AG08396 (cell line): ENCODE measurements at regions not wholly inside any gene's neighbourhood (a gene's known extent, or its start where the extent isn't known, plus 50 kb on each side); places are given as distances from the start of the nearest gene placed in this dataset.
"Not testable (repeated sequence)": the region's sequence is repeated elsewhere in the genome, so short reads cannot be mapped to it uniquely, and the experiment has no call there.

Experiments used
- DNase-seq: peaks from one replicate; pipeline ENCODE4 v3.0.0; 2012; ENCODE audit warnings: low spot score, mixed read lengths

DNA sequence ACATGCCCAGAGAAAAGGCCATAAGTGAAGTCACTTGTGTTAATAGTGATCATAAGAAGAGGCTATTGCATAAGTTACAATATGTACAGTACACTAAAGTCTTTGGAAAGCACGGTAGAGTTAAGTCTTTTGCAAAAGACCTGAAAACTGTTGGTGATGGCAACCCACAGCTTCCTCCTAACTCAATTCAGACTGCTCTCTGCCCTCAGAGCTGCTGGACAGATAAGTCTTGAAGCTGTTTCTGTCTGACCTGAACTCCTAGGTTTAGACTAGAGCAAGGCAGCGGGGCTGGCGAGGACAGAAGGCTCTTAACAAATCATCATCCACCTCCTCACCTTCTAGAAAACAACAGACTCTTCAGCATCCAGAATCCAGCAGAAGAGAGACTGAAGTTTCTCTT is 125.4 kb downstream of the CD24 start:
- DNase-seq = no peak

DNA sequence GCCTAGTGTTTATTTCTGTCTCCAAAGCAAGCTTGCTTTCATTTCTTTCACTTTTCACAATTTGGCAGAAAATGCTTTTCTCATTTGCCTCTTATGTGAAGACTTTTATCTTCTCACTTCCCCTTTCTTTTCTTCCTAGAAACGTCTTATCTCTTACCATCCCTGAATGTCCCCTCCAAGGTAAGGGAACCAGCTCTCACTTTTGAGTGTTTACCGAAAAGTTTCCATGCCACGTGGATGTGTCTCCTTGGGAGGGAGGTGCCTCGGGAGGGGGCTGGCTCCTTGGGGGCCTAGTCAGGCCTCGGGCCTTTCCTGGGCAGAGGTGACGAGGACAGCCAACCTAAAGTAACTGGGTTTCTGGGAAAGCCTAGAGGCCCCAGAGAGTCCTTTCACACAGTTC is 127.4 kb downstream of the CD24 start:
- DNase-seq = no peak

DNA sequence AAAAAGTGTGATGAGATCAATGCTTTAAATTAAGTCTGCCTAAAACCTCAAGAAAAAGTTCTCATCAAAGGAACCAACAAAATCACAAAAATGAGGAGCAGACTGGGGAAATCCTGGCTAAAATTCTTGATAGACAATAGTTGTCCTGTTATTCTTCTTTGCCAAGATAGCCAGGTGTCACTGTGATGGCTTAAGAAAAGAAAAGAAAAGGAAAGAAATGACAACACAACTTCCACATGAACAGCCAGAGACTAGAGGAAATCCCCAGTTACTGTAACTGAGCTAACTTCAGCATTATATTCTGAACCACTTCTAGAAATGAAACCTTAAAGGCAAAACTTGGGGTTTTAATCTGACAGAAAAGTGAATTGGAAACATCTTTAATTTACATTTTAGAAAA is 129.6 kb downstream of the CD24 start:
- no peak for DNase-seq

DNA sequence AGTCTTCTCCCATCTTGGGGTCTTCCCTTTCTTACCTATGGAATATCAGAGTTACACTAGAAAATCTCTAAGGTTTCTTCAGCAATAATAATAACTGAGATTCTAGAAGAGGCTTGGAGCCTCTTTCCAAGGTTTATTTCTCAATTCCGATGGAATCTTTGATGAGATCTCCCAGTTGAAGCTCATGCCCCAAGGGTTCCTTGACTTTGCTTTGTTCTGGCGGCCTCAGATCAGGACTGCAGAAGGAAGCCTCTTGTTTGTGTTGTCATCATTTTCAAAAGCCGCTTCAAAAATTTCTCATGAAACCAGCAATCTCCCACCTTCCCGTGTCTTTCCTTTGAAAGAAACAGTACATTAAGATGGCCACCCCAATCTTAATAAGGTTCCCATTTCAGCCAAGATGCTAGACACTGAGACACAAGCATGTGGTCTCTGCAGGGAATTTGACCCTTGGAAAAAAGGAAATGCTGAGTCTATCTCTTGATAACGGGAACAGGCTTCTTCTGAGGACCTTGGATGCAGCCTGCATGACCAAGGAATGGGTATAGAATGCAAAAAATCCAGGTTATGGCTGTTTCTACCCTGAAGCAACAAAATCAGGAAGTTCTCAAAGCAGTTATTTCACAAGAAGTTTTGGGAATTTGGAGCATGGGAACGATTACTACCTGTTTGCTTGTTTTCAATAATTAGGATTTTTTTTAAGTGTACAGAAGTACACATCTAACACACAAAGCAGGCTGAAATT is 141.6 kb downstream of the CD24 start:
- DNase-seq = no peak

DNA sequence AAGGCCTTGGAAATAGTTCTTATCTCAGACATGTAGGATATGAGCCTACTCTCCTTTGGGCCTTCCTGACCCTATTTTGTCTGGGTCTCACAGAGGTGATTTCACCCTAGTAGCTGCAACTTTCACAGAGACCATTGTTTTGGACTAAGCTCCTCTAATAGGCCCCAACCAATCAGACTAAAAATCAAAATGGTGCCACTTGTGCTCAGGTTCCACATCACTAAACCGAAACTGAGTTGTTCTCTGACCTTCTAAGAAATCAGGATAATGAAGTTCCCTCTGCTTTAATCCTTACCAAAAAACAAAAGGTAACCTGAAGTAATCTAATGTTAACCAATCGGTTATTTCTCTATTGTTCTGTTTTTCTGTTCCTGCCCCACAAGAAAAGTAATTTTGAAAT is 143.6 kb downstream of the CD24 start:
- no peak for DNase-seq

DNA sequence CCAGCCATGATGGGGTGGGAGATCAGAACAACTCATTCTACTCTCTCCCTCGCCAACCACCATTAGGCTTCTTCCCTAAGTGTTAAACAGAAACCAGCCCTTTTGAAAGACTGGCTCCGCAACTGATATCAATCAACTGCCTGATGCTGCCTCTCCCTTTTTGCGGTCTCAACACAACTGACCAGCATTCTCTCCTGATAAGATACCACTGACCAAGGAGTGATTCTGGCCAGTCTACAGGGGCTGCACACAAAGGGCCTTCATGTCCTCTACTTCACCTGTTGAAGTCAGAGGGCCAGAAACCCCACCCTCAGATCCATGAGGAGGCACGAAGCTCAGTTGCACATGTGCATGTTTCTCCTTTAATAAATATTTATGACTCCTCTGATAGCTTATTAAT is 145.1 kb downstream of the CD24 start:
- DNase-seq = no peak

DNA sequence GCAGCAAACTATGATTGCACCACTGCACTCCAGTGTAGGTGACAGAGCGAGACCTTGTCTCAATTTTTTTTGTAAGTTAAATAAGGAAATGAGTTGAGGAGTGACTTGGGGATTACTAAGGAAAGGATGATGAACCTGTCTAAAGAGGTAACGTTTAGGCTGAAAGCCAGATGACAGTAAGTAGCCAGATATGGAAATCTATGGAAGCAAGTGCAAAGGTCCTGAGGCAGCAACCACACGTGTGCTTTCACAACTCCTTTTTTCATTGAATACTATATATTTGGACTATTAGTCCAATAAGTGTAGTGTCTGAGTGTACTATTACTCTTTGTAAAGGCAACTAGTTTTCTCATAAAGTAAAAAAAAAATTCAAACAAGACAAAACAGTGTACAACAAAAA is 147.4 kb downstream of the CD24 start:
- DNase-seq = no peak

DNA sequence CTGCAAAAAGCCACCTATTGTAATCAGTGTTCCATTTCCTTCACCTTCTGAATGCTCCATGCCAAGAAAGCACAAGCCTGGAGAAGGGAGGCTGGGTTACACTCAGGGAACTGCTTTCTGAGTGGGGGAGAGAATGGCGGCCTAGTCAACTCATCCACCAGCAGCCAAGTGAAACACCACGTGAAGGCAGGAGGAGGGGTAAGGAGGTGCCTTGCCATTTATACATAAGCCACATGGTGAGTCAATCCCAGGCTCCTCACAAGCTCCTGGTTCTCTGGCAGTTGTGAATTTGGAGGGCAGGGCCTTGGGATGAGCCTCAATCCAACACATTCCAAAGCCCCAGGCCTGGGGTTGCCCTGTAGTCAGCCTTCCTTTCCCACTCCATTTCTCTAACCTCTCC is 149.4 kb downstream of the CD24 start:
- no peak for DNase-seq

DNA sequence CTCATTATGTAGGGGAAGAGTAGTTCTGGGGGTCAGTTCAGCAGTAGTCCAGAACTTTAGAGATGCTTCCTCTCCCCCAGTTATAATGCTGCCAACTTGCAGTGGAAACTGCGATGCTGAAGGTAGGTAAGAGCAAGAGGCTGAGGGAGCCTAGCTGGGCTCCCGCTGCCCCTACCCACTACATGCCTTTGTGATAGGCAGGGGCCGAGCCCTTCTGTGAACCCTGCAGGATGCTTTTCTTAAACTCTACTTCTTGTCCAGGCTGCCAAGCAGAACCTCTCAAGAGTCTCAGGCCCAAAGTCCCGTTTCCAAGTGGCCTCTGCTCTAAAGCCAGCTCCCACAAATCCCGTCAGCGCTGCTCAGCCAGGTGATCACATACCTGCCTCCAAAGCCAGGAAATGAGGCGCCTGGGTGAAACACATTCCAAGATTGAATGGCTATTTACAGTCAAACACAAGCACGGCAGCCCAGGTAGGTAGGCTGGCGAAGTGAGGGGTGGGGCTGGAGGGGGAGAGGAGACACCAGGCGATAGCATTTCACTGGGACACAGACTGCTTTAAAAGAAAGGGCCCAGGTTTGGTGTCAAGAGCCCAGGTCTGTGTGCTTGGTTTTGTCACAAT is 150.7 kb downstream of the CD24 start:
- DNase-seq = no peak

DNA sequence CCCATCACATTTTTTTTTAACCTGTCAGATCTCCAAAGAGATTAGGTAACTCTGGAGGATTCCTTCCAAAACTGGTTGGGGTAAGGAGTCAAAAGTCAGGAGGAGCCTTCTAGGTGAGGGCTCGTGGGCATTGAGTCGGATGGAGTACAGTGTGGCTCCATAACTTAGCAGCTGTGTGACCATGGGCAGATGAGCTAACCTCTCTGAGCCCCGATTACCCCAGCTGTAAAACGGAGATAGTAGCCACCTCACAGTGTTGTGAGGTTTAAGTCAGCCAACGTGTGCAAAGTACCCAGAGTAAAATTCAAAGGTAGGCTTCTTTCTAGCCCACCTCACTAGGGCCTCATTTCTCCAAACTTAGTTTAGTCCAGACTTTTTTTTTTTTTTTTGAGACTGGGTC is 151.5 kb downstream of the CD24 start:
- DNase-seq = no peak

DNA sequence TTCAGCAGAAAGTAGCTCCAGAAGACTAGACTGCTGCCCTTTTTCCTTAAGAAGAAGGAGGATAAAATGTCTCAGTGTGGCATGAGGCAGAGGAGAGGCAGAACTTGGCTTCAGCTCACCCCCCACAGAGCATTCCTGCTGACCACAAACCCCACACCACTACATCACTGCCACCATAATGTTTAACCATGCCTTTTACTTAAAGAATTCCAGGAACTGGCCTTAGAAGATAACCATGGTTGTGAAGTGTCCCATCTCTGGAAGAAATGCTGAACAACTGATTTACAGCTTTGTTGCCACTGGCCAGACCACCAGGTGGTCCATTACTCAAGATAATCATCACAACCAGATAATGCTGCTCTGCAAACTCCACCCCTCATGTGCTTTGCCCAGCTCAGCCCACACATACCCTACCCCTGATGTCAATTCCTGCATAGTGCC is 154.1 kb downstream of the CD24 start:
- no peak for DNase-seq

DNA sequence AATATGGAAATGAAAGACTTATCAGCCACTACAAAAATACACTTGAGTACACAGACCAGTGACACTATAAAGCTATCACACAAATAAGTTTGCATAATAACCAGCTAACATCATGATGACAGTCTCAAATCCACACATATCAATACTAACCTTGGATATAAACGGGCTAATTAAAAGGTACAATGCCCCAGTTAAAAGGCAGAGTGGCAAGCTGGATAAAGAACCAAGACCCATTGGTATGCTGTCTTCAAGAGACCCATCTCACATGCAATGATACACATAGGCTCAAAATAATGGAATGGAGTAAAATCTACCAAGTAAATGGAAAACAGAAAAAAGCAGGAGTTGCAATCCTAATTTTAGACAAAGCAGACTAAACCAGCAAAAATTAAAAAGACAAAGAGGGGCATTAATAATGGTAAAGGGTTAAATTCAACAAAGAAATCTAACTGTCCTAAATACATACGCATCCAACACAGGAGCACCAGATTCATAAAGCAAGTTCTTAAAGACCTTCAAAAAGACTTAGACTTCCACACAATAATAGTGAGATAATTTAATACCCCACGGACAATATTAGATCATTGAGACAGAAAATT is 163.3 kb downstream of the CD24 start:
- DNase-seq = no peak

DNA sequence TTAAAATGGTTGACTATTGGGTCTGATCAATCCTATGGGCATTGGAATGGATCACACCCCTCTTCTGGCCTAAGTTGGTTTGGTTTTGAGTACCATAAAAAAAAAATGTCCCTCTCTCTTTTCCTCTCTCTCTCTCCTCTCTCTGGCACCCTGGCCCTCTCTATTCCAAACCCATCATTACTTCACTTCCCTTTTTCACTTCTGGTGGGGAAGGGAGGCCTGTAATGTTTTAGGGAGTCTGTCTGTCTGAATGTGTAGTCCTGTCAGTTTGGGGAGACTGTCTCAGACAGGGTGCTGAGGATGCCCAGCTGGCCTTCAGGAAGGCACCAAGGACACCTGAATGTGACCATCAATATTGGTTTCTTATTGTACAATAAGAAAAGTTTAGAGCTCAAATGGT is 165.8 kb downstream of the CD24 start:
- DNase-seq = no peak

DNA sequence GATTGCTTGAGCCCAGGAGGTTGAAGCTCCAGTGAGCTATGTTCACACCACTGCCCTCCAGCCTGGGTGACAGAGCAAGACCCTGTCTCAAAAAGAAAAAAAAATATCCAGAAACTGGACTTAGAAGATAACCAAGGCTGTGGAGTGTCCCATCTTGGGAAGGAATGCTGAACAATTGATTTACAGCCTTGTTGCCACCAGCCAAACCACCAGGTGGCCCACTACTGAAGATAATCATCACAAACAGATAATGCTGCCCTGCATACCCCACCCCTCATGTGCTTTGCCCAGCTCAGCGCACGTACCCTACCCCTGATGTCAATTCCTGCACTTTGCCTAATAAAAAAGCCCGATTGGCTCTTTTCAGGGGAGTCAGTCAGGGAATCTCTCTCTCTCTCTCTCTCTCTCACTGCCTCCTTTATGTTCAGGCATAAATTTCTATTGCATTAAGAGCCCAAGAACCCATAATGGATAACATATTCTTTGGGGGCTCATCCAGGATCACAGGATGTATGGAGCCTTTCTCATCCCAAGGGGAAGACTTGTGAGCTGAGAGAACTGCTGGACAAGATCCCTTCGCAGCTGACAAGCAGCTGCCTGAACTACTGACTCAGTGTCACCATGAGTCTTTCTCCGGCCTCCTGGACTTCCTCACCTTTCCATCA is 166.4 kb downstream of the CD24 start:
- no peak for DNase-seq

DNA sequence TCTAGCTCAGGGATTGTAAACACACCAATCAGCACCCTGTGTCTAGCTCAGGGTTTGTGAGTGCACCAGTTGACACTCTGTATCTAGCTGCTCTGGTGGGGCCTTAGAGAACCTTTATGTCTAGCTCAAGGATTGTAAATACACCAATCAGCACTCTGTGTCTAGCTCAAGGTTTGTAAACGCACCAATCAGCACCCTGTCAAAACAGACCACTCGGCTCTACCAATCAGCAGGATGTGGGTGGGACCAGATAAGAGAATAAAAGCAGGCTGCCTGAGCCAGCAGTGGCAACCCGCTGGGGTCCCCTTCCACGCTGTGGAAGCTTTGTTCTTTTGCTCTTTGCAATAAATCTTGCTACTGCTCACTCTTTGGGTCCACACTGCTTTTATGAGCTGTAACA is 168.3 kb downstream of the CD24 start:
- DNase-seq = not testable (repeated sequence)

DNA sequence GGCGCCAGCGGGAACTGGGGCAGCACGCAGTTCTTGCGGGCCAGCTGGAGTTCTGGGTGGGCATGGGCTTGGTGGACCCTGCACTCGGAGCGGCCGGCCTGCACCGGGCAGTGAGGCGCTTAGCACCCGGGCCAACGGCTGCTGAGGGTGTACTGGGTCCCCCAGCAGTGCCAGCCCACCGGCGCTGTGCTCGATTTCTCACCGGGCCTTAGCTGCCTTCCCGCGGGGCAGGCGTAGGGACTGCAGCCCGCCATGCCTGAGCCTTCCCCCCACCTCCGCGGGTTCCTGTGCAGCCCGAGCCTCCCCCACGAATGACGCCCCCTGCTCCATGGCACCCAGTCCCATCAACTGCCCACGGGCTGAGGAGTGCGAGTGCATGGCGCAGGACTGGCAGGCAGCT is 168.8 kb downstream of the CD24 start:
- DNase-seq = no peak

DNA sequence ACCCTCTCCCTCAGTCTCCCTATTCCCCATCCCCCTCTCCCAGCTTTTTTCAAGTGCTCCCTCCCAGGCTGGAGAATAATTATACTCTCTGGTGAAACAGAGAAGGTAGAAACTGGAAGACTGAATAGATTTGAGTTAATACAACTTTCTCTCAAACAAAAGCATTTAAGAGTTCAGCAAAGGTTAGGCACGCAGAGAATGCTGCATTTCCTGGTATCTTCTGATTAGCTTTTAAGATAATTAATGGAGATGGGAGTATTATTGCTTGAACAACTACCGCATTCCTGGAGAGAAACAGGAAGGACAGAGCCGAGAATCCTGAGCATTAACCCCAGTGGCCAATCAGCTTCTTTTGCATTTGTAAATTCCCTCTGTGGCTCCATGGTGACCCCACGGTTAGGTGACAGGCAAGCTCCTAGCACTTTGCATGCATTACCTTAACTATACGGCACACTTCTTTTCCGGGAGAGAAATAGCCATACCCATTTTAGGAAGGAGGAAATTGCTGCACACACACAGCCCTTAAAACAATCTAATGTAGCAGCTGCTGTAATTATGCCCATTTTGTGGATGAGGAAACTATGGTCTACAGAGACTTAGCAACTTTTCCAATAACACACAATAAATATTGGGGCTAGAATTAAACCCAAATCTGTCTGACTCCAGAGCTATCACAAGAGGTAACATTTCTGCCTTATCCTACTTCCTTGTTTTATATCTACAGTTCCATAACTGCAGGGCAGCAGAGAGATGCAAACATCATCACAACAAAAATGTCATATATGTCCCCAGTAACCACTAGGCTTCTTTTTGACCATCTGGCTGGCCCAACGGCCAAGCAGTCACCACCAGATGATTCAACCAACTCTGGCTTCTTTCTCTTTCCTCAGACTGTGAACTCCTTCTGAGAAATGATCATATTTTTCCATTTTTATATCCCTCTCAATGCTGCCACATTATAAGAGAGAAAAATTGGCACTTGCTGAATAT is 169.9 kb downstream of the CD24 start:
- no peak for DNase-seq

DNA sequence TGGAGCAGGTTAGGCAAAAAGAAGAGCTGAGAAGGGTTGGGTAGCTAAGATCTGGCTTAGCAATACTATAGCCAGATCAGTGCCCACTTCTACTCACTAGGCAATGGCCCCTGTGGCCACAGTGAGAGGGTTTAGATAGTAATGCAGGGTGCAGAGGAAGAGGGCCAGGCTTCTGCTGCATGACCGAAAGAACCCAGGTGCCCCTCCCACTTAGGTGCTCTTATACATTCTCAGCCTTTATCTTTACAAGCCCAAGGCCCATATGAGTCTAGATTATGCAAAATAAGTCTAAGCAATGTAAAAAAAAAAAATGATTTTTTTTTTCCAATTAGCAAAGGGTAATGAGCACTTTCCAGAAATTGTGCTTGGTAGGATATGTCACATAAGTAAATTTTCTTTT is 171.3 kb downstream of the CD24 start:
- no peak for DNase-seq

DNA sequence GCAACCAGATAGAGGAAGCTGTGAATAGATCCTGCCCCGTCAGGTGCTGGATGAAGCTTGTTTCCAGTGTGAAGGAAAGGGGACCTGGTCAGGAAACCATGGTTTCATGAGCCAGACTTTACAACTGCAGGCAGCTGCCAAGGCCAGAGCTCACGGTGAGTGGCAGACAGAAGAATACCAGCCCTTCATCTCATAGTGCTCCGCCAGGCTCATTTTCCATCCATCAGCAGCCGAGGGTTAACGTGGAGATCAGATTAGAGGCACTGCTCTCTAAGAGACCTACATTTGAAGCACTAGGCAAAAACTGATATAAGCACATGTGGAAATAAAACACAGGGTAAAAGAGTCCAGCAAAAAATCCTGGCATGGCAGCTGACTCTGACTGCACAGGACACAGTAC is 172.4 kb downstream of the CD24 start:
- no peak for DNase-seq

DNA sequence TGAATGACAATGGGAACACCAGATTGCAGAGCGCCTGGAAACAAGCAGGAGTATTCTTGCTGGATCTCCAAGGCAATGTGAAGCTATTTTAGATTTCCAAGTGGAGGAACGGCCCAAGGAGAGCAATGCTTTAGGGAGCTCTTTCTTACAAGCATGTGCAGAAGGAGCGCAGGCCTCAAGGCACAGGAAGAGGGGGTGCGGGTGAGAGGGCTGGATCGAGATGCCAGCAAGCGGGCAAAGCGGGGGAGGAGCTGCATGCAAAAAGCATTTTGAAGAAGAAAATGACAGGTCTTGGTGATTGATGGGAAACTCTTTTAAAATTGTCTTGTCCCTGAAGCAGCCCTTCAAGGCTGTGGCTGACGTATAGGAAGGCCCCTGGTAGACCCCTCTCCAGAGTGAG is 171.9 kb downstream of the QRSL1 start:
- DNase-seq = no peak

DNA sequence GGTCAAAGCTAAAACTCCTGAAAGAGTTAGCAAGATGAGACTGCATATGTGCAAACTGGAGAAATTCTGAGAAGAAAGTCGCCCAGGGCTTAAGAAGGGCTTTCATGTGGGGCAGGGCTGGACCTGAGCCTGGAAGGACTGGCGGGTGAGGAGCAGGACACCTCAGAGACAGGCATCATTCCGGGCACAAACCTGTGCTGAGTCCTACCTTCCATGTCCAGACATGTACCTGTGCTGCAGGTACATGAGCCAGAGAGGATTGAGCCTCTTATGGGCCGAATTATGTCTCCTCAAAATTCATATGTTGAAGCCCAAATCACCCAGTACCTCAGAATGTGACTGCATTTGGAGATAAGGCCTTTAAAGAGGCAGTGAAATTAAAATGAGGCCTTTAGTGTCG is 171.0 kb downstream of the QRSL1 start:
- no peak for DNase-seq
